K562 (cell line): ENCODE measurements at regions not wholly inside any gene's neighbourhood (a gene's known extent, or its start where the extent isn't known, plus 50 kb on each side); places are given as distances from the start of the nearest gene placed in this dataset.

Experiments used
- ATAC-seq: fragments of 200-7000 bp; cut with Tn5 transposase; 3 replicates; pipeline ENCODE4 v1.9.1; 2020; ENCODE audit warnings: moderate library complexity
- BruUV-seq: library from RNA; stranded (reverse); fragments of 400-500 nt; replicated peaks from 2 replicates; lab custom pipeline; 2021; lab: Mats Ljungman, UMichigan
- CTCF ChIA-PET: fragments of 300-600 bp; formaldehyde crosslinking; extraction: SDS; loops from one replicate; lab custom pipeline; 2021; ENCODE audit warnings: low intra/inter-chr PET ratio; lab: Yijun Ruan, JAX
- POLR2A ChIA-PET: fragments of 300-600, 350-650 bp; sonication (Branson Sonifier 250); formaldehyde crosslinking; extraction: SDS; loops from one replicate; lab custom pipeline; 2021; ENCODE audit warnings: antibody characterized with exemption, inconsistent platforms; lab: Yijun Ruan, JAX
- DNase-seq, 4 experiments: peaks; one replicate each; pipeline versions ENCODE4 v3.0.0 to v3.0.0-alpha.2; 2011 to 2018; ENCODE audit warnings: low spot score in 3 of 4, mixed read lengths in 3 of 4; ENCODE audit errors: extremely low read depth in 1 of 4
- FAIRE-seq: peaks from 2 replicates; lab custom pipeline; 2011; peaks lifted over from hg19 to GRCh38; lab: Jason Lieb, UNC
- H2AFZ ChIP-seq: 2 replicates; pipeline ENCODE4 v1.6.0; 2011; ENCODE audit warnings: low read depth, low read length, control low read depth, inconsistent platforms
- H3K27ac ChIP-seq: fragments of 200-600 bp; 3 replicates; pipeline ENCODE4 v1.8.0; 2011; ENCODE audit warnings: low read depth, mild to moderate bottlenecking, control low read depth, inconsistent platforms, low read length, moderate library complexity, mixed read lengths; ENCODE audit errors: extremely low read depth
- H3K27me3 ChIP-seq, 2 experiments: fragments of 300-600 bp in 1 of 2; 2 replicates in 1 of 2; 3 replicates in 1 of 2; pipeline versions ENCODE4 v1.6.0 to v1.8.0; 2011; ENCODE audit warnings: inconsistent platforms in 2 of 2, low read length in 2 of 2, mild to moderate bottlenecking in 1 of 2, mixed read lengths in 1 of 2, moderate library complexity in 1 of 2; ENCODE audit not compliant: control insufficient read depth in 2 of 2, insufficient read depth in 2 of 2
- H3K36me3 ChIP-seq: fragments of 300-600 bp; 3 replicates; pipeline ENCODE4 v1.8.0; 2011; ENCODE audit warnings: mild to moderate bottlenecking, low read length, inconsistent platforms; ENCODE audit not compliant: control insufficient read depth, insufficient read depth
- H3K4me1 ChIP-seq, 2 experiments: fragments of 200-600 bp in 1 of 2; replicated peaks in 1 of 2; 2 replicates in 1 of 2; 3 replicates in 1 of 2; pipeline versions ENCODE4 v1.5.1 to v1.8.0; 2011; ENCODE audit warnings: inconsistent platforms in 2 of 2, low read length in 2 of 2, mild to moderate bottlenecking in 1 of 2, mixed read lengths in 1 of 2, moderate library complexity in 1 of 2; ENCODE audit not compliant: control insufficient read depth in 2 of 2, insufficient read depth in 2 of 2
- H3K4me2 ChIP-seq: 2 replicates; pipeline ENCODE4 v1.6.1; 2011; ENCODE audit warnings: low read length, control low read depth, inconsistent platforms, mixed read lengths; ENCODE audit not compliant: insufficient read depth
- H3K4me3 ChIP-seq: fragments of 200-600 bp; sonication (generic), shearing (Covaris generic); 2 replicates; pipeline ENCODE4 v1.5.1; 2016; ENCODE audit warnings: control low read depth, inconsistent platforms
- H3K79me2 ChIP-seq: fragments of 200-600 bp; 3 replicates; pipeline ENCODE4 v1.8.0; 2011; ENCODE audit warnings: low read length, inconsistent platforms; ENCODE audit not compliant: control insufficient read depth, insufficient read depth
- H3K9ac ChIP-seq, 2 experiments: 2 replicates each; pipeline versions ENCODE4 v1.6.0 to v1.6.1; 2011; ENCODE audit warnings: low read depth in 2 of 2, low read length in 2 of 2, control low read depth in 1 of 2, inconsistent platforms in 1 of 2, mild to moderate bottlenecking in 1 of 2, mixed read lengths in 1 of 2; ENCODE audit not compliant: insufficient read depth in 1 of 2
- H3K9me1 ChIP-seq: one replicate; pipeline ENCODE4 v1.6.0; 2011; ENCODE audit warnings: inconsistent platforms, mild to moderate bottlenecking, low read length, moderate library complexity; ENCODE audit not compliant: control insufficient read depth, insufficient read depth
- H3K9me3 ChIP-seq: replicated peaks from 2 replicates; pipeline ENCODE4 v1.5.1; 2011; ENCODE audit warnings: low read depth, low read length, inconsistent platforms; ENCODE audit not compliant: control insufficient read depth, insufficient read depth
- H4K20me1 ChIP-seq: replicated peaks from 2 replicates; pipeline ENCODE4 v1.6.1; 2011; ENCODE audit warnings: low read length, inconsistent platforms, mixed read lengths; ENCODE audit not compliant: control insufficient read depth, insufficient read depth
- ARID1B ChIP-seq: fragments of 450-650 bp; IDR thresholded peaks from 2 replicates; pipeline ENCODE4 v1.6.1; 2016; ENCODE audit warnings: antibody characterized with exemption, mild to moderate bottlenecking, inconsistent platforms
- CCNT2 ChIP-seq: IDR thresholded peaks from 2 replicates; pipeline ENCODE4 v1.6.1; 2011; ENCODE audit warnings: borderline replicate concordance, low read depth, mild to moderate bottlenecking, moderate library complexity, mixed read lengths, low read length; ENCODE audit not compliant: insufficient read length; ENCODE audit errors: extremely low read depth
- ETV1 ChIP-seq: fragments of 450-650 bp; conservative IDR thresholded peaks from 2 replicates; pipeline ENCODE4 v1.6.1; 2016; ENCODE audit warnings: missing genetic modification characterization, control low read depth, low read depth, missing compliant biosample characterization
- NELFE ChIP-seq: IDR thresholded peaks from 2 replicates; pipeline ENCODE4 v1.6.1; 2011; ENCODE audit warnings: mild to moderate bottlenecking; ENCODE audit not compliant: insufficient read depth, insufficient read length
- NONO ChIP-seq, 2 experiments: fragments of 200-400 bp in 1 of 2; fragments of 450-650 bp in 1 of 2; formaldehyde crosslinking in 1 of 2; IDR thresholded peaks; 2 replicates each; pipeline ENCODE4 v1.6.1; 2017; ENCODE audit warnings: low read depth in 2 of 2, mild to moderate bottlenecking in 2 of 2, moderate library complexity in 2 of 2, low read length in 1 of 2
- NR4A1 ChIP-seq, 2 experiments: fragments of 250-450 bp in 1 of 2; fragments of 450-650 bp in 1 of 2; sonication (Bioruptor Pico) in 1 of 2; IDR thresholded peaks; 2 replicates each; pipeline versions ENCODE4 v1.4.0 to v1.6.1; 2016 to 2020; ENCODE audit warnings: mild to moderate bottlenecking in 2 of 2, missing compliant biosample characterization in 1 of 2, missing genetic modification characterization in 1 of 2, moderate library complexity in 1 of 2
- PHF21A ChIP-seq: fragments of 450-650 bp; IDR thresholded peaks from 2 replicates; pipeline ENCODE4 v1.6.1; 2017; ENCODE audit warnings: low read depth, borderline replicate concordance
- RAD51 ChIP-seq: fragments of 450-650 bp; IDR thresholded peaks from 2 replicates; pipeline ENCODE4 v1.7.1; 2016; ENCODE audit warnings: low read depth, mild to moderate bottlenecking, borderline replicate concordance
- RBM39 ChIP-seq: fragments of 200-400 bp; formaldehyde crosslinking; optimal IDR thresholded peaks from 2 replicates; pipeline ENCODE3; 2018; ENCODE audit warnings: low read depth, low read length
- RFX1 ChIP-seq: fragments of 450-650 bp; IDR thresholded peaks from 2 replicates; pipeline ENCODE4 v1.6.1; 2016; ENCODE audit warnings: mild to moderate bottlenecking, moderate library complexity
- SMARCC2 ChIP-seq: fragments of 450-650 bp; IDR thresholded peaks from 2 replicates; pipeline ENCODE4 v1.6.1; 2017; ENCODE audit warnings: antibody characterized with exemption, moderate library complexity, mild to moderate bottlenecking, low read depth
- TAF1 ChIP-seq: IDR thresholded peaks from 2 replicates; pipeline ENCODE4 v1.6.1; 2011; ENCODE audit warnings: mild to moderate bottlenecking, low read length, moderate library complexity; ENCODE audit not compliant: insufficient read depth, control insufficient read depth, severe bottlenecking; ENCODE audit errors: extremely low read depth
- TEAD2 ChIP-seq: fragments of 450-650 bp; IDR thresholded peaks from 2 replicates; pipeline ENCODE4 v1.6.1; 2016; ENCODE audit warnings: missing genetic modification characterization, control low read depth, missing compliant biosample characterization
- ZFP1 ChIP-seq: fragments of 450-650 bp; formaldehyde crosslinking; IDR thresholded peaks from 2 replicates; pipeline ENCODE4 v1.4.0; 2020; ENCODE audit warnings: mild to moderate bottlenecking, mixed read lengths
- ZNF699 ChIP-seq: fragments of 250-450 bp; sonication (Bioruptor Pico); IDR thresholded peaks from 2 replicates; pipeline ENCODE4 v1.8.0; 2021; ENCODE audit warnings: mild to moderate bottlenecking, moderate library complexity; ENCODE audit not compliant: insufficient replicate concordance
- ZNF707 ChIP-seq: fragments of 250-450 bp; sonication (Bioruptor Pico); conservative IDR thresholded peaks from 2 replicates; pipeline ENCODE4 v1.8.0; 2022; ENCODE audit warnings: inconsistent platforms, mild to moderate bottlenecking, moderate library complexity
- ZNF76 ChIP-seq: fragments of 250-450 bp; sonication (Bioruptor Pico); IDR thresholded peaks from 2 replicates; pipeline ENCODE4 v1.4.0; 2020; ENCODE audit warnings: mild to moderate bottlenecking, moderate library complexity, borderline replicate concordance
- WGBS: fragments of 100-300 bp; shearing (Covaris generic); methylation state at CpG from one replicate; pipeline ENCODE4 v1.1.6; 2016; ENCODE audit warnings: low coverage, mixed read lengths; ENCODE audit not compliant: insufficient coverage; ENCODE audit errors: missing lambda C conversion rate; 5-methylcytosine and 5-hydroxymethylcytosine counted together
- in situ Hi-C: fragments of 300-500 bp; cut with MboI; formaldehyde crosslinking; loops from 4 replicates; pipeline ENCODE4 v1.15.0; 2018; ENCODE audit warnings: inconsistent platforms, mixed read lengths
- intact Hi-C: fragments of 100-400 bp; cut with micrococcal nuclease; formaldehyde crosslinking; loops from 2 replicates; pipeline ENCODE4 v1.14.2; 2022

- no peak for DNase-seq
- Histone ChIP-seq H3K4me1 (peaks cover 0 to 5% of the 10 kb centered on the region in 2 experiments; a peak in 1 of 5 replicates), H3K4me3 (no peak overlapping the region), H3K27me3 (no peaks in the 10 kb centered on the region), H3K36me3 (no peaks in the 10 kb centered on the region), H3K79me2 (no peaks in the 10 kb centered on the region), H4K20me1 (no peaks in the 10 kb centered on the region), H3K4me2 (no peak overlapping the region), H3K27ac (no peak overlapping the region), H2AFZ (no peak overlapping the region), H3K9me3 (peaks cover 13% of the 10 kb centered on the region), H3K9ac (no peak overlapping the region), H3K9me1 (no peaks in the 10 kb centered on the region)
- ChIA-PET POLR2A (interaction anchor here (0.6 kb wide), 1 partner anchor 50 kb away, joined by 3 read pairs; no protein-coding TSS in a partner anchor), CTCF (no interaction called here)
- BruUV-seq = no TSS peak
- 24% methylated on average over 7 of the region's 7 CpGs for WGBS
- TF ChIP-seq ZNF76 (CRISPR knock-in tag) (no peak), NR4A1 (CRISPR knock-in tag; IDR thresholded peaks at IDR 0.05) (no peak), NR4A1 (tag; IDR thresholded peaks at IDR 0.05) (no peak), ARID1B (no peak), PHF21A (no peak), ZFP1 (CRISPR knock-in tag) (no peak), TEAD2 (tag) (no peak), ETV1 (tag) (no peak), SMARCC2 (no peak), TAF1 (no peak), RFX1 (no peak), ZNF699 (no peak), ZNF707 (CRISPR knock-in tag) (no peak), RAD51 (no peak), CCNT2 (no peak), NONO (IDR thresholded peaks at IDR 0.05; ENCODE audit: low read depth in 2 of 2, low read length in 1 of 2) (no peak), NELFE (no peak), RBM39 (no peak)
- ATAC-seq = no peak
- intact Hi-C loops (no loop called here), in situ Hi-C loops (no loop called here)
- FAIRE-seq = no peak
Measured at GRCh38 chr9:129517006-129517405, 103.9 kb downstream of the C9orf50 start.
